Stimulated activated CD4-positive, alpha-beta T cell treated with anti-CD3 and anti-CD28 coated beads, Interleukin-4, amount 100 ng/mL, for 1 hour (primary cell): ENCODE measurements at regions not wholly inside any gene's neighbourhood (a gene's known extent, or its start where the extent isn't known, plus 50 kb on each side); places are given as distances from the start of the nearest gene placed in this dataset.

Experiments
- DNase-seq: peaks from one replicate; pipeline ENCODE4 v3.0.0-alpha.2; 2020

GRCh38 chr1:5651964-5652821, 340.0 kb downstream of the NPHP4 start:
- DNase-seq, result no peak

GRCh38 chr1:5651473-5651872, 340.8 kb downstream of the NPHP4 start:
- no peak for DNase-seq

- no peak for DNase-seq
Measured at GRCh38 chr1:5651027-5651410, 341.2 kb downstream of the NPHP4 start.

- DNase-seq, result no peak
Measured at GRCh38 chr1:5650283-5651026, 341.8 kb downstream of the NPHP4 start.

GRCh38 chr1:5649795-5650194, 342.4 kb downstream of the NPHP4 start:
- no peak for DNase-seq

GRCh38 chr1:5649166-5649551, 343.1 kb downstream of the NPHP4 start:
- DNase-seq, result no peak

GRCh38 chr1:5648410-5649165, 343.6 kb downstream of the NPHP4 start:
- no peak for DNase-seq

GRCh38 chr1:5647234-5647633, 345.0 kb downstream of the NPHP4 start:
- DNase-seq, result no peak

- no peak for DNase-seq
Measured at GRCh38 chr1:5646486-5647149, 345.6 kb downstream of the NPHP4 start.

- no peak for DNase-seq
Measured at GRCh38 chr1:5645929-5646328, 346.3 kb downstream of the NPHP4 start.

GRCh38 chr1:5645135-5645399, 347.2 kb downstream of the NPHP4 start:
- no peak for DNase-seq

GRCh38 chr1:5644281-5645134, 347.7 kb downstream of the NPHP4 start:
- no peak for DNase-seq

- no peak for DNase-seq
Measured at GRCh38 chr1:5643360-5644107, 348.7 kb downstream of the NPHP4 start.

GRCh38 chr1:5640845-5641244, 351.4 kb downstream of the NPHP4 start:
- DNase-seq, result no peak

GRCh38 chr1:5639106-5639722, 353.0 kb downstream of the NPHP4 start:
- no peak for DNase-seq

GRCh38 chr1:5638582-5638981, 353.6 kb downstream of the NPHP4 start:
- DNase-seq, result no peak

- no peak for DNase-seq
Measured at GRCh38 chr1:5637171-5637570, 355.1 kb downstream of the NPHP4 start.

- DNase-seq, result no peak
Measured at GRCh38 chr1:5634893-5635292, 357.3 kb downstream of the NPHP4 start.

- DNase-seq, result no peak
Measured at GRCh38 chr1:5632814-5633213, 359.4 kb downstream of the NPHP4 start.

GRCh38 chr1:5632224-5632623, 360.0 kb downstream of the NPHP4 start:
- DNase-seq, result no peak

- DNase-seq, result no peak
Measured at GRCh38 chr1:5628416-5628815, 363.8 kb downstream of the NPHP4 start.
